ENCODE measurements at regions not wholly inside any gene's neighbourhood (a gene's known extent, or its start where the extent isn't known, plus 50 kb on each side); places are given as distances from the start of the nearest gene placed in this dataset.

DNA sequence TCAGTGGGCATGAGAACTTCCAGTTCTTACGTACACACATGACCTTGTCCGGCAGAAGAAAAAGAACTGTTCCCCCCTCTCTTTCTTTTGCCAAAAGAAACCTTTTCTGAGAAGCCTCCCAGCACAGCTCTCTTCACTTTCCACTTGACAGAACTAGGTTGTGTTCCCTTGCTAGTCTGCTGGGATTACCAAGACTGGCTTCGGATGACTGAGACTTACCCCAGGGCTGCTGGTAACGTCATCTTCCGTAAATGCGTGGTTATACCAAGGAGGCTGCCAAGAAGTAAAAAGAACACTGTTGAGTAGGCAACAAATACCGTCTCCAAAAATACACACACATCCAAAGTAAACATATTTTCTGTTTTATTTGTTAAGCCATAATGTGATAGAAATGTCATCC lies 908.2 kb downstream of the EFNB2 start:
- DNase-seq, result no peak
- no peak for TF ChIP-seq POLR2A (IDR thresholded peaks at IDR 0.05)
- H3K36me3 ChIP-seq (replicated peaks in 1 of 2), result no peaks in the 10 kb centered on the region
- H3K9me3 ChIP-seq (replicated peaks in 1 of 3), result no peaks in the 10 kb centered on the region
- no peaks in the 10 kb centered on the region for H3K4me1 ChIP-seq (replicated peaks in 1 of 2)
- no peak overlapping the region for H3K4me3 ChIP-seq
- intact Hi-C loops (cut with DNase I), result no loop called here
- no peak overlapping the region for H3K27ac ChIP-seq
- H3K27me3 ChIP-seq, result no peaks in the 10 kb centered on the region
- 66 to 82% (median 71%) methylated on average over 7 of the region's 7 CpGs for WGBS, 4 donors

DNA sequence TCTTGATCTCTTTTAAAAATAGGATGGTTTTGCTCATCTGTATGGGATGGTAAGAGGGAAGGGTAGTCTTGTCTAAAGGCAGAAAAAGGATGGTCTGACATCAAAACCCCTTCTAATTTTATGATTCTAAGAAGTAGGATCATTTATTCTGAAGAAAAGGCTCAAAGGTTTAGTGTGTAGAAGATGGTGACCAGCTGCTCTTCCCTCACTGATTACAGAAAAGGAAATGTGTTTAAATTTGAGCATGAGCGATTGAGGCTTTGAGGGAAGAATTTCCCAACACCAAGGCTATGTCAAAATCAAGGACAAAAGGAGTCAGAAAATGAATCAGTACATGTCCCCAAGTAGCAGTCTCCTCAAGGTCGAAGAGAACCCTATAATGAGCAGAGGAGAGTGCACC lies 909.8 kb downstream of the EFNB2 start:
- TF ChIP-seq POLR2A (IDR thresholded peaks at IDR 0.05), result no peak
- TF ChIP-seq, protein P1, sequence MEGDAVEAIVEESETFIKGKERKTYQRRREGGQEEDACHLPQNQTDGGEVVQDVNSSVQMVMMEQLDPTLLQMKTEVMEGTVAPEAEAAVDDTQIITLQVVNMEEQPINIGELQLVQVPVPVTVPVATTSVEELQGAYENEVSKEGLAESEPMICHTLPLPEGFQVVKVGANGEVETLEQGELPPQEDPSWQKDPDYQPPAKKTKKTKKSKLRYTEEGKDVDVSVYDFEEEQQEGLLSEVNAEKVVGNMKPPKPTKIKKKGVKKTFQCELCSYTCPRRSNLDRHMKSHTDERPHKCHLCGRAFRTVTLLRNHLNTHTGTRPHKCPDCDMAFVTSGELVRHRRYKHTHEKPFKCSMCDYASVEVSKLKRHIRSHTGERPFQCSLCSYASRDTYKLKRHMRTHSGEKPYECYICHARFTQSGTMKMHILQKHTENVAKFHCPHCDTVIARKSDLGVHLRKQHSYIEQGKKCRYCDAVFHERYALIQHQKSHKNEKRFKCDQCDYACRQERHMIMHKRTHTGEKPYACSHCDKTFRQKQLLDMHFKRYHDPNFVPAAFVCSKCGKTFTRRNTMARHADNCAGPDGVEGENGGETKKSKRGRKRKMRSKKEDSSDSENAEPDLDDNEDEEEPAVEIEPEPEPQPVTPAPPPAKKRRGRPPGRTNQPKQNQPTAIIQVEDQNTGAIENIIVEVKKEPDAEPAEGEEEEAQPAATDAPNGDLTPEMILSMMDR (IDR thresholded peaks at IDR 0.05), result no peak
- Histone ChIP-seq H3K9me3 (replicated peaks in 1 of 3) (no peaks in the 10 kb centered on the region), H3K27ac (no peak overlapping the region), H3K4me1 (replicated peaks in 1 of 2) (no peaks in the 10 kb centered on the region), H3K36me3 (replicated peaks in 1 of 2) (no peaks in the 10 kb centered on the region), H3K27me3 (no peaks in the 10 kb centered on the region), H3K4me3 (no peak overlapping the region)
- no peak for DNase-seq
- intact Hi-C loops (cut with DNase I), result no loop called here
- 32 to 51% (median 39%) methylated on average over 2 of the region's 2 CpGs for WGBS, 4 donors

DNA sequence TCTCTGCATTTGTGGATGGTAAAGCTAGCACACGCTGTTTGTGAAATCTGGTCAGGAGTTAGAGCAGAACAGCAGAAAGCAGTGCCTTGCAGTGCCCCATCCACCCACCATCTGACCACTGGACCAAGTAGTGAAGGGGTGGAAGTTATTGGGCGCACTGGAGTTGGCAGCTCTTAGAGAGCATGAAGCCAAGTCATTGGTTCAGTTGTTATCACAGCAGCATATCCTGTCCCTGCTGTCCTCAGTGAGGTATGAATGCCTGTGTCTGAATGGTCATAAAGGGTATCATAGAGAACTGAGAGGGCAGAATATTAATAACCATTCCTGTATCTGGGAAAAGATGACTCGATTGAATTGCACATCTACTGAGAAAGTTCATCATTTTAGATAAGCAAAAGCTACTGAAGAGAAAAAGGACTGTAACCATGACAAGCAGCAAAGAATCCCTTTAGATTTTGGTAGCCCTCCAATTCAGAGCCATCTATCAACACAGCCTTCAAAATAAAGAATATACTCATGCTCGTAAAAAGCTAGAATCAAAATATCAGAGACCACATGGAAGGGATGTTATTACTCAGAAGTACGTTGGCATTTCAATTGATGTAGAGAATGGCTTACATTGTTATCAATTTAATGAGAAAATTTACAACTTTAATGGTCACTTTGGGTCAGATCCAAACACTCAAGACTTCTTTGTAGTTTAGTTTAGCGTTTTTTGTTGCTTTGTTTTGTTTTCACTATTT lies 919.0 kb downstream of the EFNB2 start:
- no peaks in the 10 kb centered on the region for H3K36me3 ChIP-seq (replicated peaks in 1 of 2)
- no peaks in the 10 kb centered on the region for H3K4me1 ChIP-seq (replicated peaks in 1 of 2)
- intact Hi-C loops (cut with DNase I), result no loop called here
- no peaks in the 10 kb centered on the region for H3K9me3 ChIP-seq (replicated peaks in 1 of 3)
- TF ChIP-seq POLR2A (IDR thresholded peaks at IDR 0.05), result no peak
- TF ChIP-seq, protein P1 (IDR thresholded peaks at IDR 0.05), result no peak
- no peak for DNase-seq
- H3K27ac ChIP-seq, result no peak overlapping the region
- no peak overlapping the region for H3K4me3 ChIP-seq
- H3K27me3 ChIP-seq, result no peaks in the 10 kb centered on the region
- WGBS, 4 donors, result 37 to 45% (median 38%) methylated on average over 6 of the region's 6 CpGs

DNA sequence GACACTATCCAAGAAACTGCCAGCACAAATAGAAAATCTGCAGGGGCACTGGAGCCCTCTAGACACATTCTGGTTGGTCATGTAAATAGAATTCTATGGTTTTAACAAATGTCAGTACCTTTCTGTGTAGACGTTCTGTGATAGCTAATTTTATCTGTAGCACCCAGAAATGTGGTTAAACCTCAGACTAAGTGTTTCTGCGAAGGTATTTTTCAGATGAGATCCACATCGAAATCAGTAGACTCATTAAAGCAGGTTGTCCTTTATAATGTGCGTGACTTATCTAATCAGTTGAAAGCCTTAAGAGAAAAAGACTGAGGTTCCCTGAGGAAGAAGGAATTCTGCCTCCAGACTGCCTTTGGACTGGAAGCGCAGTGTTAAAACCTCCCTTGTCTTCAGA lies 922.9 kb downstream of the EFNB2 start:
- DNase-seq, result no peak
- Histone ChIP-seq H3K27me3 (no peaks in the 10 kb centered on the region), H3K9me3 (replicated peaks in 1 of 3) (no peaks in the 10 kb centered on the region), H3K36me3 (replicated peaks in 1 of 2) (no peaks in the 10 kb centered on the region), H3K27ac (no peak overlapping the region), H3K4me3 (no peak overlapping the region), H3K4me1 (replicated peaks in 1 of 2) (no peaks in the 10 kb centered on the region)
- intact Hi-C loops (cut with DNase I), result no loop called here
- TF ChIP-seq POLR2A (IDR thresholded peaks at IDR 0.05), result no peak
- TF ChIP-seq, protein P1 (IDR thresholded peaks at IDR 0.05), result no peak
- WGBS, 4 donors, result 76 to 81% (median 80%) methylated on average over 5 of the region's 5 CpGs

DNA sequence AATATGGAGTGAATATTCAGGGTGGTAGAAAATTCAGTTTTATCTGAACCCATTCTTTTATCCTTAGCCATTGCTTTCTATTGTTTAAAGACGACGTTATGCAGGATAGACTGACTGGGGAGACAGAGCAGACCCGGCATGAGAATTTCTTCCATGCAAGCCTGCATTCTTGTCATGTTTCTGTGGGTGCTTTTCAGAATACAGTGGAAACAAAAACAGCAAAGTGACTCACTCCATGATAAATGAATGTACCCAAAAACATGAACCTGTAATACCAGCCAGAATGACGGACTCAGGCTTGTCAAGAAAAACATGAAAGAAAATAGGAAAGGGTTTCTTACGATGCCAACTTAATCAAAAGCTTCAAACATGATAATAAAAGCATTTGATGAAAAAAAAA lies 924.0 kb downstream of the EFNB2 start:
- 36 to 41% (median 37%) methylated on average over 5 of the region's 5 CpGs for WGBS, 4 donors
- intact Hi-C loops (cut with DNase I), result no loop called here
- no peak overlapping the region for H3K4me3 ChIP-seq
- no peaks in the 10 kb centered on the region for H3K4me1 ChIP-seq (replicated peaks in 1 of 2)
- no peak overlapping the region for H3K27ac ChIP-seq
- H3K27me3 ChIP-seq, result no peaks in the 10 kb centered on the region
- no peak for DNase-seq
- H3K36me3 ChIP-seq (replicated peaks in 1 of 2), result no peaks in the 10 kb centered on the region
- no peaks in the 10 kb centered on the region for H3K9me3 ChIP-seq (replicated peaks in 1 of 3)
- no peak for TF ChIP-seq POLR2A (IDR thresholded peaks at IDR 0.05)
- TF ChIP-seq, protein P1 (IDR thresholded peaks at IDR 0.05), result no peak
